ENCODE measurements at regions not wholly inside any gene's neighbourhood (a gene's known extent, or its start where the extent isn't known, plus 50 kb on each side); places are given as distances from the start of the nearest gene placed in this dataset.

- Mint-ChIP-seq H3K9me3 (no peaks in the 10 kb centered on the region), H3K36me3 (ENCODE audit: low read depth) (no peaks in the 10 kb centered on the region), H3K4me1 (peaks cover 4% of the 10 kb centered on the region), H3K27ac (no peak overlapping the region), H3K27me3 (peaks cover 14% of the 10 kb centered on the region), H3K4me3 (no peak overlapping the region)
- no peak for ATAC-seq (replicated peaks)
Observed at GRCh38 chr22:45061332-45061731, 51.5 kb upstream of the PHF21B start.

GRCh38 chr22:45064313-45065278, 54.8 kb upstream of the PHF21B start:
- peak overlapping the region; percentile 8 for H3K4me3 Mint-ChIP-seq
- peaks cover 4% of the 10 kb centered on the region for H3K4me1 Mint-ChIP-seq
- H3K36me3 Mint-ChIP-seq (ENCODE audit: low read depth), result no peaks in the 10 kb centered on the region
- peaks cover 17% of the 10 kb centered on the region for H3K27me3 Mint-ChIP-seq
- peak overlapping the region; percentile 56 for H3K27ac Mint-ChIP-seq
- ATAC-seq (replicated peaks), result peak; percentile 97
- H3K9me3 Mint-ChIP-seq, result peaks cover 8% of the 10 kb centered on the region

GRCh38 chr22:45065726-45066125, 55.9 kb upstream of the PHF21B start:
- ATAC-seq (replicated peaks), result no peak
- Mint-ChIP-seq H3K27ac (no peak overlapping the region), H3K4me1 (peaks cover 4% of the 10 kb centered on the region), H3K4me3 (no peak overlapping the region), H3K9me3 (peaks cover 8% of the 10 kb centered on the region), H3K27me3 (peaks cover 22% of the 10 kb centered on the region), H3K36me3 (ENCODE audit: low read depth) (no peaks in the 10 kb centered on the region)

DNA sequence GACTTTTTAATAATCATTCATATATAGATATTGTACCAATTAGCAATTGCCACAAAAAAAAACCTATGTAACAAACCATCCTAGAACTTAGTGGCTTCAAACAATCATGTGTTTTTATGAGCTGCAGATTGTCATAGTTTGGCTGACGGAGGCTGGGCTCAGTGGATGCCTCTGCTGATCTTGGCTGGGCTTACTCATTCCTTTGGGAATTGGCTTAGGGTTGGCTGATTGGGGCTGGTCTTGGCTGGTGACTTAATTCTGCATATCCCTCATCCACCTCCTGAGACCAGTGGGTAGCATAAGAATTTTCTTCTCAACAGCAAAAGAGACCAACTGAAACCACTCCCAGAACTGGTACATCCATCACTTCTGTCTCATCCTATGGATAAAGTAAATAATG, 57.9 kb upstream of the PHF21B start:
- Mint-ChIP-seq H3K27me3 (peaks cover 37% of the 10 kb centered on the region), H3K36me3 (ENCODE audit: low read depth) (no peaks in the 10 kb centered on the region), H3K9me3 (peaks cover 8% of the 10 kb centered on the region), H3K4me3 (no peak overlapping the region), H3K4me1 (peaks cover 8% of the 10 kb centered on the region), H3K27ac (no peak overlapping the region)
- no peak for ATAC-seq (replicated peaks)

- Mint-ChIP-seq H3K4me3 (no peak overlapping the region), H3K4me1 (peaks cover 5% of the 10 kb centered on the region), H3K36me3 (ENCODE audit: low read depth) (no peaks in the 10 kb centered on the region), H3K9me3 (peaks cover 8% of the 10 kb centered on the region), H3K27me3 (peaks cover 38% of the 10 kb centered on the region), H3K27ac (no peak overlapping the region)
- peak; percentile 86 for ATAC-seq (replicated peaks)
Observed at GRCh38 chr22:45069925-45070324, 60.1 kb upstream of the PHF21B start.

DNA sequence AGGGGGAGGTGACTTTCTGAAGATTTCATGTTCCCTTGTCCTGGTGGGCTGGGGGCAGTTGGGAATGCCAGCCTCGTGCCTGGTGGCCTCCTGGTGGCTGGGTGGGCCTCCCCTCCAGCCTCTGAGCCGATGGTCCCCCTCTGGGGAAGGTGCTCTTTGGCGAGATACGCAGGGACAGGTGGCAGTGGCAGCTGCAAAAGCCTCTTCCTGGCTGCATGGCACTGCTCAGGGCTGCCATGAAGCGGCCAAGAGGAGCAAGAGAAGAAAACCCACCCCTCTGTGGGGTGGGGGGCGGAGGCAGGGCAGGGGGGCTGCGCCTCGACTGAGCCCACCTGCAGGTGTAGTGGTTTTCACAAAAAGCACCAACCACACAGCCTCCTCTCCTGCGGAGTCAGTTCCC, 61.8 kb upstream of the PHF21B start:
- no peak for ATAC-seq (replicated peaks)
- Mint-ChIP-seq H3K36me3 (ENCODE audit: low read depth) (no peaks in the 10 kb centered on the region), H3K9me3 (peaks cover 8% of the 10 kb centered on the region), H3K4me1 (peaks cover 4% of the 10 kb centered on the region), H3K27me3 (peaks cover 40% of the 10 kb centered on the region), H3K4me3 (no peak overlapping the region), H3K27ac (no peak overlapping the region)

DNA sequence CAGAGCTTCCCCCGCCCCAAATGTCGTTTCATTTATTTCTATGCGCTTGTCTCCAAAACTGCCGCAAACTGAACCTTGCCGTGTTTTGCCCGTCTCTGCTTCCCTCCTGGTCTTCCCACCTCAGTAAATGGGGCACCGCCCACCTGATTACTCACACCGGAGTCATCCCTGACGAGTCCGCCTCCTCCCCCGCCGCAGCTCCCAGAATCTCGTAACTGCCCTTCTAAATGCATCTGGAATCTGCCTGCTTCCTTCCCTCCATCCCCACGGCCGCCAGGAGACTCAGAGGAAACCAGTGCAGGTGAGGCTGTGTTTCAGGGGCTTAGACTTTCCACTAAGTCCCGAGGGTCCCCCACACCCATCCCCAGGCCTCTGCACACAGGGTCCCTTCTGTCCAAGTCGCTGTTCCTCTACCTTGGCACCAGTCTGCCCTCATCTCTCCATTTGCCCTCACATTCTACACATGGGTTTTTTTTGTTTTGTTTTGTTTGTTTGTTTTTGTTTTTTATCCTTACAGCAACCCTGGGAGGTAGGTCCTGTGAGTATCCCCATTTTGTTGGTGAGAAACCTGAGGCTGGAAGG, 62.6 kb upstream of the PHF21B start:
- Mint-ChIP-seq H3K27ac (peak overlapping the region; percentile 11), H3K9me3 (peaks cover 8% of the 10 kb centered on the region), H3K4me1 (peaks cover 4% of the 10 kb centered on the region), H3K36me3 (ENCODE audit: low read depth) (no peaks in the 10 kb centered on the region), H3K4me3 (no peak overlapping the region), H3K27me3 (peaks cover 41% of the 10 kb centered on the region)
- peak; percentile 44 for ATAC-seq (replicated peaks)

DNA sequence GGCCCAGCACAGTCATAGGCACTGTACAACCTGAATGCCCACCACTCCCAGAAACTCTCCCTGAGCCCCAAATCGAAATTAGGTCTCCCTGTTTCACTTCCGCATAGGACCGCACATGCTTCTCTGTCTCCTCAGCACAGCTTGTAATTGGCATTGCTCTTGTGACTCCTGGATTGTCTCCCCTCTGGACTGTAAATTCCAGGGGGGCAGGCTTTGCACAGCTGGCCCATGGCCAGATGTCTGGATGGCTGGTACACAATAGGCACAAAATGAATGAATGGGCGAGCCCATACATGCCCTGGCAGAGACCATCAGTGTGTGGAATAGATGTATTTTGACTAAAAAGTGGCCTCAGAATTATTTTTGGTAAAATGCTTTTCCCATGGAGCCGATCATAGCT, 63.3 kb upstream of the PHF21B start:
- peaks cover 4% of the 10 kb centered on the region for H3K4me1 Mint-ChIP-seq
- peak overlapping the region; percentile 11 for H3K27ac Mint-ChIP-seq
- H3K36me3 Mint-ChIP-seq (ENCODE audit: low read depth), result no peaks in the 10 kb centered on the region
- no peak for ATAC-seq (replicated peaks)
- peaks cover 41% of the 10 kb centered on the region for H3K27me3 Mint-ChIP-seq
- H3K9me3 Mint-ChIP-seq, result peaks cover 6% of the 10 kb centered on the region
- no peak overlapping the region for H3K4me3 Mint-ChIP-seq

DNA sequence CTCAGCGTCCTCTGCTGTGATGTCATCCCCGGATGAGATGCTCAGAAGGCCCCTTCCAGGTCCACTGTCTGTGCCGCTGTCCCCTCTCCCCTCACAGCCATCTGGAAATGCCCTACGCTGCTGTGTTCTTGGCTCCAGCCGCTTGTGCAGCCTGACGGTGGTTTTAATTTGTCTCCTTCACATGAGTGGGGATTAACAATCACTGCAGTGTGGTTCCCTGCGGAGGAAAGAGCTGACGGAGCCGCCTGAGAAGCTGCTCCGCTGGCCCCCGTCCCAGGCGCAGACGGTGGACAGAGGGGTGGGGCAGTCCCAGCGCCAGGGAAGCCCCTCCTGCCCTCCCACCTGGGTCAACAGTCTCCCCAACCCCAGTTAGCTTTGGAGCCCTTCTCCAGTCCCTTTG, 67.5 kb upstream of the PHF21B start:
- H3K4me1 Mint-ChIP-seq, result peaks cover 9% of the 10 kb centered on the region
- H3K36me3 Mint-ChIP-seq (ENCODE audit: low read depth), result no peaks in the 10 kb centered on the region

GRCh38 chr22:45077826-45078334, 68.1 kb upstream of the PHF21B start:
- Mint-ChIP-seq H3K36me3 (ENCODE audit: low read depth) (no peaks in the 10 kb centered on the region), H3K4me3 (no peak overlapping the region), H3K27ac (no peak overlapping the region), H3K4me1 (peaks cover 6% of the 10 kb centered on the region), H3K9me3 (peaks cover 6% of the 10 kb centered on the region), H3K27me3 (peaks cover 29% of the 10 kb centered on the region)
- ATAC-seq (replicated peaks), result no peak

More for the DNA sequence above, 67.5 kb upstream of the PHF21B start:
- Mint-ChIP-seq H3K9me3 (peaks cover 6% of the 10 kb centered on the region), H3K4me3 (no peak overlapping the region), H3K27me3 (peaks cover 35% of the 10 kb centered on the region), H3K27ac (no peak overlapping the region)
- ATAC-seq (replicated peaks), result no peak

- peaks cover 10% of the 10 kb centered on the region for H3K4me1 Mint-ChIP-seq
- no peak overlapping the region for H3K27ac Mint-ChIP-seq
- ATAC-seq (replicated peaks), result peak; percentile 39
- H3K9me3 Mint-ChIP-seq, result peaks cover 6% of the 10 kb centered on the region
- H3K27me3 Mint-ChIP-seq, result peaks cover 29% of the 10 kb centered on the region
- H3K36me3 Mint-ChIP-seq (ENCODE audit: low read depth), result no peaks in the 10 kb centered on the region
- H3K4me3 Mint-ChIP-seq, result no peak overlapping the region
Observed at GRCh38 chr22:45082795-45083194, 73.0 kb upstream of the PHF21B start.

GRCh38 chr22:45083659-45084305, 74.0 kb upstream of the PHF21B start:
- no peak overlapping the region for H3K27ac Mint-ChIP-seq
- peaks cover 6% of the 10 kb centered on the region for H3K9me3 Mint-ChIP-seq
- H3K4me1 Mint-ChIP-seq, result peaks cover 10% of the 10 kb centered on the region
- peak; percentile 90 for ATAC-seq (replicated peaks)
- no peaks in the 10 kb centered on the region for H3K36me3 Mint-ChIP-seq (ENCODE audit: low read depth)
- peaks cover 29% of the 10 kb centered on the region for H3K27me3 Mint-ChIP-seq
- H3K4me3 Mint-ChIP-seq, result no peak overlapping the region

DNA sequence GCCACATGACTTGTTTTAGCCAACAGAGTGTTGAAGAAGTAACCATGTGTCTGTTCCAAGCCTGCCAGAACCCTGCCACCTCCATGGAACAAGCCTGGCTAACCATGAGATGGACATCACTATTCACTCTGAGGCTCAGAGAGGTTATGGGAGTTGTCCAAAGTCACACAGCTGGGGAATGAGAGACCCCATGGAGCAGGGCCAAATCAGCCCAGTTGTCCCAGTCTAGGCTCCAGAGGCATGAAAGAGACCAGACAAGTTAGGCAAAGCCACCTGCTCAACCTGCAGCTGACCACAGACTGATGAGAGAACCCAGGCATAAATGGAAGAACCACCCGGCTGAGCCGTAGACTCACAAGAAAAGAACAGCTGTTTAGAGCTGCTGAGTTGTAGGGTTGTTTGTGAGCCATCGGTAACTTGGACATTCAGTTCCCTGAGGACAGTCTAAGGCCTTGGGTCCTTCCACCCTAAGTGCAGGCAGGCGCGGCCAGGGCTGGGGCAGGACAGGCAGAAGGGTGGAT, 74.7 kb upstream of the PHF21B start:
- Mint-ChIP-seq H3K9me3 (peaks cover 6% of the 10 kb centered on the region), H3K4me1 (peaks cover 10% of the 10 kb centered on the region), H3K4me3 (no peak overlapping the region), H3K27ac (no peak overlapping the region), H3K27me3 (peaks cover 29% of the 10 kb centered on the region), H3K36me3 (ENCODE audit: low read depth) (no peaks in the 10 kb centered on the region)
- no peak for ATAC-seq (replicated peaks)

- Mint-ChIP-seq H3K27ac (no peak overlapping the region), H3K4me3 (no peak overlapping the region), H3K27me3 (peaks cover 20% of the 10 kb centered on the region), H3K36me3 (ENCODE audit: low read depth) (no peaks in the 10 kb centered on the region), H3K4me1 (peaks cover 5% of the 10 kb centered on the region), H3K9me3 (no peaks in the 10 kb centered on the region)
- ATAC-seq (replicated peaks), result no peak
Observed at GRCh38 chr22:45087802-45088201, 75.9 kb upstream of the NUP50 start.
